D341Med (cell line): ENCODE measurements at regions not wholly inside any gene's neighbourhood (a gene's known extent, or its start where the extent isn't known, plus 50 kb on each side); places are given as distances from the start of the nearest gene placed in this dataset.
"Not testable (repeated sequence)": the region's sequence is repeated elsewhere in the genome, so short reads cannot be mapped to it uniquely, and the experiment has no call there.

Experiments
- DNase-seq: peaks from one replicate; pipeline ENCODE4 v3.0.0; 2012; ENCODE audit warnings: low spot score

DNA sequence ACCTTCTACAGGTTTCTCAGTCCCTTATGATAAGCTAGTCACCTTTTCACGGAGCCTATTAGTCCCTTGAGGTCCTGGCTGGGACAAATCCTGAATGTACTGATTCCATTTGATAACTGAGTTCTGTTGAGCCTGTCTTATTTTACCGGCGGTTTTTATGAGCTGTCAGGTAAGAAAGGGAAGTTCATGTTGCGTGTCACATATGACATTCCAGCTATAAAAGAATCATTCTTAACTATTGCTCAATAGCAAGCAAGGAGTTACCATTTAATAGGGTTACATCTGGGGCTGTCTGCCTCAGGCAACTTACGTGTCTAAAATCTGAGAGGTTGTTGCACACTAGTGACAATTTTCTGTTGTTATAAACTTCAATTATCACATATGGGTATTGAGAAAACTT is 394.6 kb downstream of the TECRL start:
- no peak for DNase-seq

DNA sequence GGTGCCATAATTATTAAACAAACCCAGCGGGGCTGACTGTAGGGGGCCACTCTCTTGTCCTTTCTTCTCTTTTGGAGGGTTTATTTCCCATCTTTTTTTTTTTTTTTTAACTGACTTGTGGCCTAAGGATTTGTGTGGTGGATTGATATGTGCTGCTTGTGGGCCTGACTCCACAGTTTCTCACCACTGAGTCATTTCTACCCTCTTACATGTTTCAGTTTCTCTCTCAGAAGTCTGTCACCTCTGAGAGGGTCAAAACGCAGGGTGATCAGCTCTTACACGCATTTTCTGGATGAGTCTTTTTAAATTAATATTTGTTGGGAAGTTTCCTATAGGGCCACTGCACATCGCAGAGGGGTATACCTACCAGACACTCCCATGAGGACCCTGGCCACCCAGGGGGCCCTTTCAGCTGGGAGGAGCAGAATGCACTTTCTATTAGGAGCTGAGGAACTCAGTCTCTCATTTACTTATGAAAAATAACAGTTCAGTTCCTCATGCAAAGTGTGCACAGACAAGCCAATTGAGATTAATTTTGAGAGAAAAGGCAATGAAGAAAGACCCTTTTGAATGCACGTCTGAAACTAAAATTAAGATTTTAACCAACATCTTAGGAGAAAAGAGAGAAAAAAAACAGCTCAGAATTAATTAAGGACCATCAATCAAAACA is 407.9 kb downstream of the TECRL start:
- DNase-seq, result no peak

DNA sequence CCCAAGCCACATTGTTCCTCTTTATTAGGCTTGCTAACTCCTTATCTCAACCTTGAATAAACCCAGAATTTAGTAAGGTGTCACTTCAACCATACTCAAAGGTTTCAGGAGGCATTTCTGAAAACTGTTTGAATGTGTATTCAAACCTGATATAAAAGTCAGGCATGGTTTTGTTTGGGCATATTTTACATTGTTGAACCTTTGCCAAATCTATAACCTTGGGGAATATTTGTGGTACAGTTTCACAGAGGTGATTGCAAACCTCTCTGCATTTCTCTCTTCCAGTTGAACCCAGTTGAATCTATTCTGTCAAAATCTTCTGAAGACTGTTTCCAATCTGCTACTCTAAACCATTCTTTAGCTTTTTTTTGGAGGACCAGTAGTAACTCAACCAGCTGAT is 409.0 kb downstream of the TECRL start:
- DNase-seq, result no peak

DNA sequence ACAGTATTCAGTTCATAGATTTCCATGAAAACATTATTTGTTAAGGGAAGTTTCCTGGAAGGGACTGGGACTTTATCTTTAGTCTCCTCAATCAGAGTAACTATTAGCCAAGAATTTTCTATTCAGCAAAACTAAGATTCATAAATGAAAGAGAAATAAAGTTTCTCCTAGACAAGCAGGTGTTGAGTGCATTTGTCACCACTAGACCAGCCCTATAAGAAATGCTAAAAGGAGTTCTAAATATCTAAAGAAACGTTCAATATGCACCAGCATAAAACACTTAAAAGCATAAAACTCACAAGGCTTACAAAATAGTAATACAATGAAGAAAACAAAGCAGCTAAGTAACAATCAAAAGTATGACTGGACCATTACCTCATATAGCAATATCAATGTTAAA is 423.0 kb downstream of the TECRL start:
- no peak for DNase-seq

DNA sequence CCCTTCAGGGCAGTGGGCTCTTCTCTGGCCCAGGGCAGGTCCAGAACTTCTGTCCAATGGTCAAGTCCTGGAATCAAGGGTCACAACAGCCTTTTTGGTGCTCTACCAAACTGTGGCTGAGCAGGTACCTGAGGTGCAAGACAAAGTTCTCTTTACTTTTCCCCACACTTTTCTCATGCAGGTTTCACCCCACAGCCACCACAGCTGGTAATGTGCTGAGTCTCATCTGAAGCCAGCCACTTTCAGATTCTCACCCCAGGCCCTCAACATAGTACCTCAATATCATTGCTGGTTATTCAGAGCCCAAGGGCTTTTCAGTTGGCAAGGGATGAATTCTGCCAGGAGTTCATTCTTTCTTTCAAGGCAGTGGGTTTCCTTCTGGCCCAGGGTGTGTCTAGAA is 426.0 kb downstream of the TECRL start:
- no peak for DNase-seq

DNA sequence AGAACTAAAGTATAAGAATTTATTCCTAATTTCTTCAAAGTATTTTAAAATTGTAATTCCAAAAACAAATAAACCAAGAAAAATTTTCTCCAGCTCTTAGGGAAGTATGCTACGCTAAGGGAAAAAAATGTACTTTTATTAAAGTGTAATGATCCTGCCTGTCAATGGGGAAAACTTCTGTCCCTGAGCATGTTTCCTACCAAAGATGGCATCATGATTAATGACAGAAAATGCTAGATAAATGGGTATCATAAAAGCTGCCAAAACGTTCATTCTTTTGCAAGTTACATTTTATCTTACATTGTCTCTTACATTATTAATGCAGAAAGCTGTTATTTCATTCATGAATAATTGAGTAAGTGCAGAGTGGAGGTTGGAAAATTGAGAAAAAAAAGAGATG is 443.4 kb downstream of the TECRL start:
- no peak for DNase-seq

DNA sequence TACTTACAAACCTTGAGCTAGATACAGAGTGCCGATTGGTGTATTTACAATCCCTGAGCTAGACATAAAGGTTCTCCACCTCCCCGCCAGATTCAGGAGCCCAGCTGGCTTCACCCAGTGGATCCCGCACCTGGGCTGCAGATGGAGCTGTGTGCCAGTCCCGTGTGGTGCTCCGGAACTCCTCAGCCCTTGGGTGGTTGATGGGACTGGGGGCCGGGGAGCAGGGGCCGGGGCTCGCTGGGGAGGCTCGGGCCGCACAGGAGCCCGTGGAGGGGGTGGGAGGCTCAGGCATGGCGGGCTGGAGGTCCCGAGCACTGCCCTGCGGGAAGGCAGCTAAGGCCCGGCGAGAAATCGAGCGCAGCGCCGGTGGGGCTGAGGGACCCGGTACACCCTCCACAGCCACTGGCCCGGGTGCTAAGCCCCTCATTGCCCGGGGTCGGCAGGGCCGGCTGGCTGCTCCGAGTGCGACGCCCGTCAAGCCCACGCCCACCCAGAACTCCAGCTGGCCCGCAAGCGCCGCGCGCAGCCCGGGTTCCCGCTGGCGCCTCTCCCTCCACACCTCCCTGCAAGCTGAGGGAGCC is 466.5 kb downstream of the TECRL start:
- not testable (repeated sequence) for DNase-seq

DNA sequence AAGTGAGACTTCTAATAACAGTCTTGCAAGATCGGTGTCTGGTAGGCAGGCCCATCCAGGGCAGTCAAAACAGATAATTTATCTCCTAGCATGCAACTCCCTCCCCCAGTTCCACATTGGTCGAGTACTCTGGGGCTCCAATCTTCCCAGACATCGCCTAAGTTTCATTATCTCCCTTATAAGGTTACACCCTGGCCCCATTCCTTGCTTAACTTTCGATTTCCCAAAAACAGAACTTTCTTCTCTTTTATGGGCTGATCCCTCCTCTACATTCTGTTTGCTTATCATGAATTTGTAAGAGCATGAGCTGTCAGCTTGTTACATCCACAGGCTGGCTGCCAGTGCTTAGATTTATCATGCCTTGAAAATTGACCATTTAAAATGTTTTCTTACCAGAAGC is 471.3 kb downstream of the TECRL start:
- no peak for DNase-seq

DNA sequence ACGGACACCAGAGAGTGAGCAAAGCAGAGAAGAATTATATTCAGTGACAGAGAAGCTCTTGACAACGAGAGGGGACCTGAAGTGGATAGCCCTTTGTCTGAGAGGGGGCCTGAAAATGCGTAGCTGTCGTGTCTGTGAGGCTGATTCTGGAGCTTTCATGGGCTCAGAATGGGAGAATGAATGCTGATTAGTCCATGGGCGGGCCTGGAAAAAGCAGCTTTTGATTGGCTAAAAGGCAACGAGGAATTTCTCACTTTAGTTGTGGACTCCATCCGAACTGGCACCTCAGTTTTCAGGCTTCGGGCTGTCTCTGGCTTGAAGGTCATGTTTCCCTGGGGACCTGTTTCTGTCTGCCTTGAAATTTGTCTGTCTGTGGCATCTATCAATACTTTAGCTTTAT is 487.1 kb downstream of the TECRL start:
- no peak for DNase-seq

DNA sequence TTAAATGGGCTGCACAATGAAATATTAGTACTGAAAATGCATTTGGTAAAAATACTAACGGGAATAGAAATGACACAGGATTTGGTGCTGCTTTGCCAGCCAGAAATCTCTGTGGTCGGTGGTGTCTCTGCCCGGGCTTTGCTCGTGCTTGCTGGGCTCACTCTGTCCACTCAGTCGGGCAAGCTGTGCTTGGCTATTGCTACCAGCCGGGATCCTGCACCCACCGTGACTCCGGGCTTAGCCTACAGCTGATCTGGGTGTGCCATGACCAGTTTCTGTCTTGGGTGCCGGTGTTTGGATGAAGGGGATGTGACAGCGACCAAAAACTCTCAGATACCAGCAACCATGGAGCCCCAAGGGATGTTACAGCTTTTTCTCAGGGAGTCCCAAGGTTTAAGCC is 487.7 kb downstream of the TECRL start:
- DNase-seq, result no peak

DNA sequence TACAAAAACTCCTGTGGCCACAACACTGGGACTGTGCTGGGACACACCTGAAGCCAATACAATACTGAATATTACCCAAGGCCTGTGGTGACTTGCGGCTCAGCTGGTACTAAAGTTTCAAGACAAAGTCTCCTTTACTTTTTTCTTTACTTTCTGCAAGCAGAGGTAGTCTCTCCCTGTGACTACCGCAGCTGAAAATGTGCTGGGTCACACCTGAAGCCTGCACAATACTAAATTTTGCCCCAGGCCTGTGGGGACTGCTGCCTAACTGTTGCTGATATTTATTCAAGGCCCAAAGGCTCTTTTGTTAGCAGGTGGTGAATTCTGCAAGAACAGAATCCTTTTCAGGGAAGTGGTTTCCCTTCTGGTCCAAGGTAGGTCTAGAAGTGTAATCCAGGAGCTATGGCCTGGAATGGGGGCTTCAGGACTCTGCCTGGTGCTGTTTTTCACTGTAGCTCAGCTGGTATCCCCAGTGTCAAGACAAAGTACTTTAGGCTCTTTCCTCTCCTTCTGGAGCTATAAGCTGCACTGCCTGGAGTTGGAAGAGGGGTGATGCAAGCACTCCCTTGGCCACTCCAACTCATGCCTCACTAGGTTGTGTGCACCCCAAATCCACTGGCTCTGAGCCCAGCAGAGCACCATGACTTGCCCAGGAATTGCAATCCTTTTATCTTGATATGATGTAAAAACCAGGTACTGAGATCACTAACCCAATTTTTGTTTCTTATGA is 489.4 kb downstream of the TECRL start:
- DNase-seq, result no peak

DNA sequence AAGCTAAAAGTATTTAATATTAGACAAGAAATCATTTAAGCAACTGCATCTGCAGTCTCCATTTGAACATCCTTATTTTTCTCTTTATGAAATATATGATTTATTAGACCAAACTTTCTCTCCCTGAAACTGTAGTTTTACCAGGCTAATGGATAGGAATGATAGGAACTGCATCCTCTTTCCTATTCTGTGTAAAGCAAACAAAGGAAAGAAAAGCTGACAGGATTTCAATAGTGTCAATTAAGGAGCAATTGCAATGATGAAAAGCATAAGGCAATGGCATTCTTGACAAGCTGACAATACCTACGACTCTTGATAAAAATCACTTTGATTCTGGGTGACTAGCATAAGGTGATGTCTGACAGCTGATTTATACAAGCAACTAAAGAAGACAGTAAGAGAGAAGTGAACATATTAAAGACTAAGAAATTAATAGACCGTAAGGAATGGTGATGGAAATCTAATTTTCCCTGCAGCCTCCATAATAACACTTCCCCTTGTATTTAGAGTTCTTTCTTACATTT is 502.5 kb downstream of the TECRL start:
- no peak for DNase-seq

DNA sequence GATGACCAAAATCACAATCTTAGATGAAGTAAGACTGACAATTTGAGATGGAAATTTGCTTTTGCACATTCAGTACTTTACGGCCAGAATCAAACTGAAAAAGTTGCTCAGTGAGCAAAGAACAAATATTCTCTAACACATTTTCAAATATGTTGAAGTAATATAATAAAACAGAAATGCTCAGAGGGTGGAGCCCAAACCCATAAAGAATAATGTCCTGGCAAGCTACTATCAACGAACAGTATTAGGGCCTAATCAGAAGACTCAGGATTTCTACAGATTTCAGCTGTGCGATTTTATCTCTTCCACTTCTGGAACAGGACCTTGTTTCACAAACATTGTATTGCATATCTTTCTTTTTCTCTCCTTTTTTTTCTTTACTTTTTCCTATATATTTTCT is 505.0 kb downstream of the TECRL start:
- DNase-seq, result no peak

DNA sequence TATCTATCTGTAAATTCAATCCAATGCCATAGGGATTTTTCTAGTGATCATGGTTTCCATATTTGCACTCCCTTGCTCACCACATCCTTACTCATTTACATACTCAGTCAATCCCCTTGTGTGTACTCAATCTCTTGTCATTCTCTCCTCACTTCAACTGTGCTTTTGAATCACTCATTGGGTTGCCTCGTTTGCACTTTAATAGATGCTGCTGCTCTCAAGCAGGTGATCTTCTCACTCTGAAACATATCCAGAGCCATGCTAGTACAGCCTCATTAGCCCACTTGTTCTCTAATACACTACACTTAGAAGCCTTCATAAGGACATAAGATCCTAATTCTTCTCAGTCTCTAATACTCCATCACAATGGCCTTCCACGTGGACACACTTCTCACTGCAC is 507.9 kb downstream of the TECRL start:
- DNase-seq, result no peak

DNA sequence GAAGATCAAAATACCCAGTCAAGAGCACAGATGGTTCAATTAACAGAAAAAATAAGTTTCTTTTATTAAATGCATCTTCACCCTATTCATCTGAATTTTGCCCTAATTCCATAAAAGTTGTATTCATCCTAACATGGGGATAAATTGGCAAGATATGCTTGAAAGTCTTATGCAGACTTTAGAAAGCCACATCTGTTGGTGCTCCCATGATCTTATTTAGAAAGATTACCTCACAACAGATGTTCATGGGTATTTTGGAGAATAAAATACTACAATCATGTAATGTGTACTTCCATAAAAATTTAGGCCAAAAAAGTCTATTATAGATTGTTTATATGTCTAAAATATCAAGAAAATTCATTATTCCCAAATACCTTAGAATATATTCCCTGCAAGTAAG is 510.3 kb downstream of the TECRL start:
- DNase-seq, result no peak

DNA sequence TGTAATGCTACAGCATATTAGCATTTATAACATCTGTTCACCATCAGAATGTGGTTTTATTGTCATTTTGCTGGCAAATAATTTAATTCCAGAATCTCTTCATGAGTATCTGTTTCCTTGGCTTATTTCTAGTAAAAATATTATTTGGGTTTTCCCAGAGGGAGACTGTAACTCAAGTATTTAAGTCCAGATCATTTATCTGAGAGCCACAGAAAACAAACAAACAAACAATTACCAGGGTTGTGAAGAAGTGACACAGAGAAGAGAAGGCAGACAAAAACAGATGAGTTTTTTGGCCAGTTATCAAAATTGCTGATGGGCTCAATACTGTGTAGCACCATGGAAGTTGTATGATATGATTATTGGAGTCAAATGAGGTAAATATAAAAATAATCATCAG is 515.1 kb downstream of the TECRL start:
- no peak for DNase-seq

DNA sequence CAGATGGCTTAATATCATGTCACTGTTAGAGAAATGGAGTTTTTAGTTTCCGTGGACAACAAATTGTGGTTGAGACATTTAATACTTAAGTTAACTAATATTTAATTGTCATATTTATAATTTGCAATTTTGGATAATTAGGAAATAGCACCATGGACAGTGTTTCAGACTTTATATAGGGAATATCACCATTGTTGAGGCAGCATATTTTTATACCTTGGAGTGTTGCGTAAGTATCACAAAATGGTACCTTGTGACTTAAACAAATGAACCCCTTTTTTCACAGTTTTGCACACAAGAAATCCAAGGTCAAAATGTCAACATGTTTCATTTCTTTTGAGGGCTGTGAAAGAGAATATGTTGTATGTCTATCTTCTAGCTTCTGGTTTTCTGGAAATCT is 539.9 kb downstream of the TECRL start:
- no peak for DNase-seq

DNA sequence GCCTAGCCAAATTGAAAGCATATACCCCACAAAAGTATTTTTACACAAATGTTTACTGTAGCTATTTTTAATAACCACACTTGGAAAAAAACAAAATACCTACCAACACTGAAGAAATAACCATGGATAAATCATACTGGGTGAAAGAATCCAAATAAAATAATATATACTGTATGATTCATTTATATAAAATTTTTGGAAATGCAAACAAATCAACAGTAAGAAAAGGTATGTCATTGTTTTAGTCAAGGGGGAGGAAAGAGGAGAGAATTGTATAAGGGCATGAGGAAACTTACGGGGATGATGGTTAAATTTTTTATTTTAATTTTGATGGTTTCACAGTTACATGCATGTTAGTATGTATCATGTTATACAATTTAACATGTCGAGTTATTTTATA is 557.8 kb downstream of the TECRL start:
- no peak for DNase-seq

DNA sequence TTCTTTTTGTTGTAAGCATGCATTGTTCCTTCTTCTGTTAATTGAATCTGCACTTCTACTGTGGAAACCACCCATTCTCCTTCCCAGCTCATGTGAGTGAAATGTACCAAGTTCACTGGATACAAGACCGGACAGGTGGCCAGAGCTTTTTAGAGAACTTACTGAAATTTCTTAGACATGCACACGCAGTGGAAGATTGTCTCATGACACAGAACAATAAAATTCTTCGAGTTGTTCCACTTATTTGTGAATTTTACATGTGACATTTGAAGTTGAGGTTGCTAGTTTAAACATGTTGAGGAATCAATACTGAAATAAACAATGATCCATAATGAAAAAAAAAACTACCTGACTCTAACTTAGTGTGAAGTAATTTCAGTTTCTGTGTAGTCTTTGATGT is 568.0 kb downstream of the TECRL start:
- DNase-seq, result no peak

DNA sequence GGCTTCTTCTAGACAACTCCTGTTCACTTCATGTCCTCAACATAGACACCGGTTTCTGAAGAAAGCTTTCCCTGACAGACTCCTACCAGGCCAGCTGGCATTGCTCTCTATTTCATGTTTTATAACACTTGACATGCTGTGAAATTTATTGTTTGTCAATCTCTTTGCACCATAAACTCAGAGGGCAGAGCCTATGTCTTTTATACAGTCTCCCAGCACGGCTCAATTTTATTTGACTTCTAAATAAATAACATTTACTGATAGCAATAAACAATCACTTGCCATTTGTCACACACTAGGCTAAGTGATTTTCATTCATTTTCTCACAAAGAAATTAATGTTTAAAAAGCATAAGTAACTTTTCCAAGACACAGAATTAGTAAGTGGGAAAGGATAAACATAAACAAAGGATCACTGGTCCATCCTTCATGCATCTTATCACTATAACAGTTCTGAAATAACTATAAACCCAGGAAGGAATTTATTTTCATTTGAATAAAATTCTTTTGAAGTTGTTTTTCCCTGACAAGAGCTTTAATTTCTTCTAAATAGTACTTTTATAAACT is 577.6 kb downstream of the TECRL start:
- no peak for DNase-seq

DNA sequence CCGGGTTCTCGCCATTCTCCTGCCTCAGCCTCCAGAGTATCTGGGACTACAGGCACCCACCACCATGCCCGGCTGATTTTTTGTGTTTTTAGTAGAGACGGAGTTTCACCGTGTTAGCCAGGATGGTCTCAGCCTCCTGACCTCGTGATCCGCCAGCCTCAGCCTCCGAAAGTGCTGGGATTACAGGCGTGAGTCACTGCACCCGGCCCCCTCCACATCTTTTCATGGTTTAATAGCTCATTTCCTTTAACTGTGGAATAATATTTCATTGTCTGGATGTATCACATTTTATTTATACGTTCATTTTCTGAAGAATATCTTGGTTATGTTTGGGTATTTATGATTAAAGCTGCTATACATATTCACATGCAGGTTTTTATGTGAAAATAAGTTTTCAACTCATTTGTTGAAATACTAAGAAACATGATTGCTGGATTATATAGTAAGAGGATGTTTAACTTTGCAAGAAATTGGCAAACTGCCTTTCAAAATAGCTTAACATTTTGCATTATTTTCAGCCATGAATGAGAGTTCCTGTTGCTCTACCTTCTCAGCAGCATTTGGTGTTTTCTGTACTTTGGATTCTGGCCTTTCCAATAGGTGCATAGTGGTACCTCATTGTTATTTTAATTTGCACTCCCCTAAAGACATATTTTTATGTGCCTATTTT is 591.9 kb downstream of the TECRL start:
- no peak for DNase-seq

DNA sequence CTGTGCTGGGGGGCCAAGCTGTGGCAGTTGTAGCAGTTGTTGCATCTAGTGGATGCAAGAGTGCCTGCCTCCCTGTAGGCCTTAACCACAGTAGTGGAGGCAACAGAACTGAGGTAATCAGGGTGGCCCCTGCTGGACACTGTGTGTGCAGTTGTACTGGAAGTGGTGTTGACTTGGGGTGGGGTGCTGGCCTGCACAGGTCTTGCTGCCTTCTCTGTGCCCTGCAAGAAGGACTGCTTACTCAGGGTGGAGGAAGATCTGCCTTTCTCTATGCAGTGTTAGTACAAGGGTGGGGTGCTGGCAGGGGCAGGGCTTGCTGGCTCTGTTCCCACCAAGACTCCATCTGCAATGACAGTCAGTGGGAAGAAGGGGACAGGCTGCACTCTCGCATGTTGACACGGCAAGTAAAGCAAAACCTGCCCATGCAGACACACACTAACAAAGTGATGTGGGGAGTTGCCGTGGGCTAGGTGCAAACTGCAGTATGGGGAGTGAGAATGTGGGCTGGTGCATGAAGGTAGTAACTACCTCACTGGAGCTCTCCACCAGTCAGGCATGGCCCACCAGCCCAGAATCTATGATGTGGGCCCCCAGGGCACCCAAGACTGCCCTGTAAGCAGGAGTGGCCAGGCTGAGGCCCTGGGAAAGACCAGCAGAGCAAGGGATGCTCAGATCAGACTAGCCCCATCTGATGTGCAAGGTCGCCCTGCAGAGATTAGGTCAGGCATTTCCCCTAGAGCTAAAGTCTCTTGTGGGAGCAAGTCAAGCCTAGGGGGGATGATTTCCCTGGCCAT is 594.9 kb downstream of the TECRL start:
- DNase-seq, result no peak
